ENCODE measurements at regions not wholly inside any gene's neighbourhood (a gene's known extent, or its start where the extent isn't known, plus 50 kb on each side); places are given as distances from the start of the nearest gene placed in this dataset.

GRCh38 chr14:37721976-37722659 is 126.7 kb downstream of the TTC6 start (continued):
- TF ChIP-seq, protein P1, sequence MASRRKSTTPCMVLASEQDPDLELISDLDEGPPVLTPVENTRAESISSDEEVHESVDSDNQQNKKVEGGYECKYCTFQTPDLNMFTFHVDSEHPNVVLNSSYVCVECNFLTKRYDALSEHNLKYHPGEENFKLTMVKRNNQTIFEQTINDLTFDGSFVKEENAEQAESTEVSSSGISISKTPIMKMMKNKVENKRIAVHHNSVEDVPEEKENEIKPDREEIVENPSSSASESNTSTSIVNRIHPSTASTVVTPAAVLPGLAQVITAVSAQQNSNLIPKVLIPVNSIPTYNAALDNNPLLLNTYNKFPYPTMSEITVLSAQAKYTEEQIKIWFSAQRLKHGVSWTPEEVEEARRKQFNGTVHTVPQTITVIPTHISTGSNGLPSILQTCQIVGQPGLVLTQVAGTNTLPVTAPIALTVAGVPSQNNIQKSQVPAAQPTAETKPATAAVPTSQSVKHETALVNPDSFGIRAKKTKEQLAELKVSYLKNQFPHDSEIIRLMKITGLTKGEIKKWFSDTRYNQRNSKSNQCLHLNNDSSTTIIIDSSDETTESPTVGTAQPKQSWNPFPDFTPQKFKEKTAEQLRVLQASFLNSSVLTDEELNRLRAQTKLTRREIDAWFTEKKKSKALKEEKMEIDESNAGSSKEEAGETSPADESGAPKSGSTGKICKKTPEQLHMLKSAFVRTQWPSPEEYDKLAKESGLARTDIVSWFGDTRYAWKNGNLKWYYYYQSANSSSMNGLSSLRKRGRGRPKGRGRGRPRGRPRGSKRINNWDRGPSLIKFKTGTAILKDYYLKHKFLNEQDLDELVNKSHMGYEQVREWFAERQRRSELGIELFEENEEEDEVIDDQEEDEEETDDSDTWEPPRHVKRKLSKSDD (CRISPR knock-in tag; IDR thresholded peaks at IDR 0.05; ENCODE audit: low read depth) = 0 out of 2 replicates have a peak, but pooled peaks have one; percentile 26
- TF ChIP-seq THAP8 (CRISPR knock-in tag; IDR thresholded peaks at IDR 0.05; ENCODE audit: borderline replicate concordance) = no peak
- TF ChIP-seq MBD4 (IDR thresholded peaks at IDR 0.05; ENCODE audit: borderline replicate concordance, low read length) = no peak
- no peak for TF ChIP-seq CENPBD1 (CRISPR knock-in tag; IDR thresholded peaks at IDR 0.05; ENCODE audit: borderline replicate concordance, low read depth)
- TF ChIP-seq, protein P2, sequence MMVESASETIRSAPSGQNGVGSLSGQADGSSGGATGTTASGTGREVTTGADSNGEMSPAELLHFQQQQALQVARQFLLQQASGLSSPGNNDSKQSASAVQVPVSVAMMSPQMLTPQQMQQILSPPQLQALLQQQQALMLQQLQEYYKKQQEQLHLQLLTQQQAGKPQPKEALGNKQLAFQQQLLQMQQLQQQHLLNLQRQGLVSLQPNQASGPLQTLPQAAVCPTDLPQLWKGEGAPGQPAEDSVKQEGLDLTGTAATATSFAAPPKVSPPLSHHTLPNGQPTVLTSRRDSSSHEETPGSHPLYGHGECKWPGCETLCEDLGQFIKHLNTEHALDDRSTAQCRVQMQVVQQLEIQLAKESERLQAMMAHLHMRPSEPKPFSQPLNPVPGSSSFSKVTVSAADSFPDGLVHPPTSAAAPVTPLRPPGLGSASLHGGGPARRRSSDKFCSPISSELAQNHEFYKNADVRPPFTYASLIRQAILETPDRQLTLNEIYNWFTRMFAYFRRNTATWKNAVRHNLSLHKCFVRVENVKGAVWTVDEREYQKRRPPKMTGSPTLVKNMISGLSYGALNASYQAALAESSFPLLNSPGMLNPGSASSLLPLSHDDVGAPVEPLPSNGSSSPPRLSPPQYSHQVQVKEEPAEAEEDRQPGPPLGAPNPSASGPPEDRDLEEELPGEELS (CRISPR knock-in tag; IDR thresholded peaks at IDR 0.05) = no peak
- TF ChIP-seq BRD4 (CRISPR knock-in tag; IDR thresholded peaks at IDR 0.05) = no peak
- peak; percentile 48; the same call in 1 of the 2 replicates for TF ChIP-seq MIXL1 (CRISPR knock-in tag; IDR thresholded peaks at IDR 0.05)
- no peak for TF ChIP-seq ZNF780A (CRISPR knock-in tag; IDR thresholded peaks at IDR 0.05)
- no peak for TF ChIP-seq ZBTB7B (CRISPR knock-in tag; IDR thresholded peaks at IDR 0.05)
- TF ChIP-seq, protein P3, sequence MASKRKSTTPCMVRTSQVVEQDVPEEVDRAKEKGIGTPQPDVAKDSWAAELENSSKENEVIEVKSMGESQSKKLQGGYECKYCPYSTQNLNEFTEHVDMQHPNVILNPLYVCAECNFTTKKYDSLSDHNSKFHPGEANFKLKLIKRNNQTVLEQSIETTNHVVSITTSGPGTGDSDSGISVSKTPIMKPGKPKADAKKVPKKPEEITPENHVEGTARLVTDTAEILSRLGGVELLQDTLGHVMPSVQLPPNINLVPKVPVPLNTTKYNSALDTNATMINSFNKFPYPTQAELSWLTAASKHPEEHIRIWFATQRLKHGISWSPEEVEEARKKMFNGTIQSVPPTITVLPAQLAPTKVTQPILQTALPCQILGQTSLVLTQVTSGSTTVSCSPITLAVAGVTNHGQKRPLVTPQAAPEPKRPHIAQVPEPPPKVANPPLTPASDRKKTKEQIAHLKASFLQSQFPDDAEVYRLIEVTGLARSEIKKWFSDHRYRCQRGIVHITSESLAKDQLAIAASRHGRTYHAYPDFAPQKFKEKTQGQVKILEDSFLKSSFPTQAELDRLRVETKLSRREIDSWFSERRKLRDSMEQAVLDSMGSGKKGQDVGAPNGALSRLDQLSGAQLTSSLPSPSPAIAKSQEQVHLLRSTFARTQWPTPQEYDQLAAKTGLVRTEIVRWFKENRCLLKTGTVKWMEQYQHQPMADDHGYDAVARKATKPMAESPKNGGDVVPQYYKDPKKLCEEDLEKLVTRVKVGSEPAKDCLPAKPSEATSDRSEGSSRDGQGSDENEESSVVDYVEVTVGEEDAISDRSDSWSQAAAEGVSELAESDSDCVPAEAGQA (IDR thresholded peaks at IDR 0.05; ENCODE audit: low read depth) = no peak
- TF ChIP-seq, protein P3 (CRISPR knock-in tag; IDR thresholded peaks at IDR 0.05; ENCODE audit: borderline replicate concordance) = no peak
- no peak for TF ChIP-seq ZNF790 (CRISPR knock-in tag; IDR thresholded peaks at IDR 0.05; ENCODE audit: borderline replicate concordance)
- TF ChIP-seq ZNF44 (CRISPR knock-in tag; IDR thresholded peaks at IDR 0.05) = no peak
- TF ChIP-seq, protein P4, sequence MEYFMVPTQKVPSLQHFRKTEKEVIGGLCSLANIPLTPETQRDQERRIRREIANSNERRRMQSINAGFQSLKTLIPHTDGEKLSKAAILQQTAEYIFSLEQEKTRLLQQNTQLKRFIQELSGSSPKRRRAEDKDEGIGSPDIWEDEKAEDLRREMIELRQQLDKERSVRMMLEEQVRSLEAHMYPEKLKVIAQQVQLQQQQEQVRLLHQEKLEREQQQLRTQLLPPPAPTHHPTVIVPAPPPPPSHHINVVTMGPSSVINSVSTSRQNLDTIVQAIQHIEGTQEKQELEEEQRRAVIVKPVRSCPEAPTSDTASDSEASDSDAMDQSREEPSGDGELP (IDR thresholded peaks at IDR 0.05; ENCODE audit: borderline replicate concordance, low read depth) = no peak
- no peak for TF ChIP-seq MTA3 (CRISPR knock-in tag; IDR thresholded peaks at IDR 0.05)
- TF ChIP-seq ZNF564 (CRISPR knock-in tag; IDR thresholded peaks at IDR 0.05) = no peak
- no peak for TF ChIP-seq SATB2 (CRISPR knock-in tag; IDR thresholded peaks at IDR 0.05)
- no peak for TF ChIP-seq KDM6A (CRISPR knock-in tag; IDR thresholded peaks at IDR 0.05; ENCODE audit: low read depth)
